ENCODE measurements at regions not wholly inside any gene's neighbourhood (a gene's known extent, or its start where the extent isn't known, plus 50 kb on each side); places are given as distances from the start of the nearest gene placed in this dataset.

GRCh38 chr1:199808110-199808870, 219.2 kb upstream of the NR5A2 start:
- DNase-seq (ENCODE audit: low read depth), result no peak
- H3K4me3 ChIP-seq (ENCODE audit: low read depth, low read length), result no peak overlapping the region
- no peak for TF ChIP-seq CTCF (conservative IDR thresholded peaks at IDR 0.05; ENCODE audit: low read depth, low read length)

- DNase-seq (ENCODE audit: low read depth), result no peak
- no peak for TF ChIP-seq CTCF (conservative IDR thresholded peaks at IDR 0.05; ENCODE audit: low read depth, low read length)
- no peak overlapping the region for H3K4me3 ChIP-seq (ENCODE audit: low read depth, low read length)
Measured at GRCh38 chr1:199809311-199809710, 218.2 kb upstream of the NR5A2 start.

GRCh38 chr1:199811163-199811562, 216.3 kb upstream of the NR5A2 start:
- DNase-seq (ENCODE audit: low read depth), result no peak
- H3K4me3 ChIP-seq (ENCODE audit: low read depth, low read length), result no peak overlapping the region
- no peak for TF ChIP-seq CTCF (conservative IDR thresholded peaks at IDR 0.05; ENCODE audit: low read depth, low read length)

- H3K4me3 ChIP-seq (ENCODE audit: low read depth, low read length), result no peak overlapping the region
- no peak for TF ChIP-seq CTCF (conservative IDR thresholded peaks at IDR 0.05; ENCODE audit: low read depth, low read length)
- no peak for DNase-seq (ENCODE audit: low read depth)
Measured at GRCh38 chr1:199813198-199813597, 214.3 kb upstream of the NR5A2 start.

GRCh38 chr1:199815947-199816346, 211.6 kb upstream of the NR5A2 start:
- no peak for DNase-seq (ENCODE audit: low read depth)
- no peak for TF ChIP-seq CTCF (conservative IDR thresholded peaks at IDR 0.05; ENCODE audit: low read depth, low read length)
- no peak overlapping the region for H3K4me3 ChIP-seq (ENCODE audit: low read depth, low read length)

- TF ChIP-seq CTCF (conservative IDR thresholded peaks at IDR 0.05; ENCODE audit: low read depth, low read length), result no peak
- no peak overlapping the region for H3K4me3 ChIP-seq (ENCODE audit: low read depth, low read length)
Measured at GRCh38 chr1:199817266-199817665, 210.2 kb upstream of the NR5A2 start.

More at GRCh38 chr1:199817266-199817665, 210.2 kb upstream of the NR5A2 start:
- no peak for DNase-seq (ENCODE audit: low read depth)

Data from epithelial cell of proximal tubule (primary cell).